ENCODE measurements at regions not wholly inside any gene's neighbourhood (a gene's known extent, or its start where the extent isn't known, plus 50 kb on each side); places are given as distances from the start of the nearest gene placed in this dataset.

GRCh38 chr1:98500324-98500723 is 161.2 kb upstream of the SNX7 start:
- no peak overlapping the region for H3K4me3 Mint-ChIP-seq
- H3K36me3 Mint-ChIP-seq (ENCODE audit: low read depth): no peaks in the 10 kb centered on the region
- H3K4me1 Mint-ChIP-seq (ENCODE audit: low read depth): no peaks in the 10 kb centered on the region
- no peak overlapping the region for H3K27ac Mint-ChIP-seq
- no peaks in the 10 kb centered on the region for H3K27me3 Mint-ChIP-seq
- peaks cover 6% of the 10 kb centered on the region for H3K9me3 Mint-ChIP-seq

- H3K9me3 Mint-ChIP-seq: no peaks in the 10 kb centered on the region
- H3K27me3 Mint-ChIP-seq: no peaks in the 10 kb centered on the region
- no peaks in the 10 kb centered on the region for H3K4me1 Mint-ChIP-seq (ENCODE audit: low read depth)
- no peaks in the 10 kb centered on the region for H3K36me3 Mint-ChIP-seq (ENCODE audit: low read depth)
- H3K4me3 Mint-ChIP-seq: no peak overlapping the region
- no peak overlapping the region for H3K27ac Mint-ChIP-seq
These were observed 162.9 kb upstream of the SNX7 start for GRCh38 chr1:98498651-98499050.

- Mint-ChIP-seq H3K9me3 (no peaks in the 10 kb centered on the region), H3K4me3 (no peak overlapping the region), H3K27ac (no peak overlapping the region), H3K36me3 (ENCODE audit: low read depth) (no peaks in the 10 kb centered on the region), H3K27me3 (no peaks in the 10 kb centered on the region), H3K4me1 (ENCODE audit: low read depth) (no peaks in the 10 kb centered on the region)
These were observed 164.0 kb upstream of the SNX7 start for GRCh38 chr1:98497497-98497896.

GRCh38 chr1:98496256-98496995 is 165.1 kb upstream of the SNX7 start:
- H3K27ac Mint-ChIP-seq: no peak overlapping the region
- no peaks in the 10 kb centered on the region for H3K36me3 Mint-ChIP-seq (ENCODE audit: low read depth)
- no peak overlapping the region for H3K4me3 Mint-ChIP-seq
- H3K27me3 Mint-ChIP-seq: peaks cover 4% of the 10 kb centered on the region
- H3K9me3 Mint-ChIP-seq: no peaks in the 10 kb centered on the region
- H3K4me1 Mint-ChIP-seq (ENCODE audit: low read depth): no peaks in the 10 kb centered on the region

GRCh38 chr1:98493469-98493868 is 168.1 kb upstream of the SNX7 start:
- H3K4me1 Mint-ChIP-seq (ENCODE audit: low read depth): no peaks in the 10 kb centered on the region
- no peak overlapping the region for H3K27ac Mint-ChIP-seq
- no peaks in the 10 kb centered on the region for H3K36me3 Mint-ChIP-seq (ENCODE audit: low read depth)
- peaks cover 4% of the 10 kb centered on the region for H3K27me3 Mint-ChIP-seq
- H3K4me3 Mint-ChIP-seq: no peak overlapping the region
- no peaks in the 10 kb centered on the region for H3K9me3 Mint-ChIP-seq

GRCh38 chr1:98490099-98490498 is 171.4 kb upstream of the SNX7 start:
- H3K9me3 Mint-ChIP-seq: no peaks in the 10 kb centered on the region
- no peaks in the 10 kb centered on the region for H3K36me3 Mint-ChIP-seq (ENCODE audit: low read depth)
- no peak overlapping the region for H3K27ac Mint-ChIP-seq
- H3K27me3 Mint-ChIP-seq: peaks cover 4% of the 10 kb centered on the region
- no peaks in the 10 kb centered on the region for H3K4me1 Mint-ChIP-seq (ENCODE audit: low read depth)
- H3K4me3 Mint-ChIP-seq: no peak overlapping the region

GRCh38 chr1:98487620-98488019 is 173.9 kb upstream of the SNX7 start:
- H3K36me3 Mint-ChIP-seq (ENCODE audit: low read depth): no peaks in the 10 kb centered on the region
- H3K27me3 Mint-ChIP-seq: peaks cover 4% of the 10 kb centered on the region
- H3K4me3 Mint-ChIP-seq: no peak overlapping the region
- no peaks in the 10 kb centered on the region for H3K9me3 Mint-ChIP-seq
- no peaks in the 10 kb centered on the region for H3K4me1 Mint-ChIP-seq (ENCODE audit: low read depth)
- no peak overlapping the region for H3K27ac Mint-ChIP-seq

GRCh38 chr1:98482611-98483010 is 178.9 kb upstream of the SNX7 start:
- no peak overlapping the region for H3K27ac Mint-ChIP-seq
- H3K4me1 Mint-ChIP-seq (ENCODE audit: low read depth): no peaks in the 10 kb centered on the region
- H3K36me3 Mint-ChIP-seq (ENCODE audit: low read depth): no peaks in the 10 kb centered on the region
- H3K9me3 Mint-ChIP-seq: no peaks in the 10 kb centered on the region
- no peak overlapping the region for H3K4me3 Mint-ChIP-seq
- no peaks in the 10 kb centered on the region for H3K27me3 Mint-ChIP-seq

- H3K4me1 Mint-ChIP-seq (ENCODE audit: low read depth): no peaks in the 10 kb centered on the region
- no peak overlapping the region for H3K4me3 Mint-ChIP-seq
- H3K27ac Mint-ChIP-seq: no peak overlapping the region
- H3K27me3 Mint-ChIP-seq: no peaks in the 10 kb centered on the region
- H3K9me3 Mint-ChIP-seq: no peaks in the 10 kb centered on the region
- H3K36me3 Mint-ChIP-seq (ENCODE audit: low read depth): no peaks in the 10 kb centered on the region
These were observed 181.2 kb upstream of the SNX7 start for GRCh38 chr1:98480271-98480670.

GRCh38 chr1:98478121-98478520 is 183.4 kb upstream of the SNX7 start:
- Mint-ChIP-seq H3K27me3 (no peaks in the 10 kb centered on the region), H3K4me1 (ENCODE audit: low read depth) (no peaks in the 10 kb centered on the region), H3K9me3 (no peaks in the 10 kb centered on the region), H3K4me3 (no peak overlapping the region), H3K27ac (no peak overlapping the region), H3K36me3 (ENCODE audit: low read depth) (no peaks in the 10 kb centered on the region)

- H3K36me3 Mint-ChIP-seq (ENCODE audit: low read depth): no peaks in the 10 kb centered on the region
These were observed 188.6 kb upstream of the SNX7 start for GRCh38 chr1:98472878-98473277.

GRCh38 chr1:98471633-98472032 is 189.9 kb upstream of the SNX7 start:
- H3K27me3 Mint-ChIP-seq: no peaks in the 10 kb centered on the region
- no peaks in the 10 kb centered on the region for H3K36me3 Mint-ChIP-seq (ENCODE audit: low read depth)
- no peak overlapping the region for H3K27ac Mint-ChIP-seq

More at GRCh38 chr1:98472878-98473277, 188.6 kb upstream of the SNX7 start:
- H3K9me3 Mint-ChIP-seq: no peaks in the 10 kb centered on the region
- no peaks in the 10 kb centered on the region for H3K27me3 Mint-ChIP-seq
- no peak overlapping the region for H3K27ac Mint-ChIP-seq
- no peaks in the 10 kb centered on the region for H3K4me1 Mint-ChIP-seq (ENCODE audit: low read depth)
- no peak overlapping the region for H3K4me3 Mint-ChIP-seq

GRCh38 chr1:98468111-98468717 is 193.3 kb upstream of the SNX7 start:
- Mint-ChIP-seq H3K4me1 (ENCODE audit: low read depth) (no peaks in the 10 kb centered on the region), H3K36me3 (ENCODE audit: low read depth) (no peaks in the 10 kb centered on the region), H3K9me3 (no peaks in the 10 kb centered on the region), H3K27ac (no peak overlapping the region), H3K27me3 (no peaks in the 10 kb centered on the region), H3K4me3 (no peak overlapping the region)

More at GRCh38 chr1:98471633-98472032, 189.9 kb upstream of the SNX7 start:
- Mint-ChIP-seq H3K4me3 (no peak overlapping the region), H3K4me1 (ENCODE audit: low read depth) (no peaks in the 10 kb centered on the region), H3K9me3 (no peaks in the 10 kb centered on the region)

GRCh38 chr1:98467586-98467985 is 193.9 kb upstream of the SNX7 start:
- no peak overlapping the region for H3K4me3 Mint-ChIP-seq
- no peaks in the 10 kb centered on the region for H3K27me3 Mint-ChIP-seq
- no peaks in the 10 kb centered on the region for H3K36me3 Mint-ChIP-seq (ENCODE audit: low read depth)
- H3K4me1 Mint-ChIP-seq (ENCODE audit: low read depth): no peaks in the 10 kb centered on the region
- no peak overlapping the region for H3K27ac Mint-ChIP-seq
- H3K9me3 Mint-ChIP-seq: no peaks in the 10 kb centered on the region

GRCh38 chr1:98467122-98467521 is 194.4 kb upstream of the SNX7 start:
- no peaks in the 10 kb centered on the region for H3K36me3 Mint-ChIP-seq (ENCODE audit: low read depth)
- H3K4me3 Mint-ChIP-seq: no peak overlapping the region
- H3K27me3 Mint-ChIP-seq: no peaks in the 10 kb centered on the region
- H3K27ac Mint-ChIP-seq: no peak overlapping the region
- H3K4me1 Mint-ChIP-seq (ENCODE audit: low read depth): no peaks in the 10 kb centered on the region
- no peaks in the 10 kb centered on the region for H3K9me3 Mint-ChIP-seq

GRCh38 chr1:98461873-98462385 is 199.6 kb upstream of the SNX7 start:
- H3K36me3 Mint-ChIP-seq (ENCODE audit: low read depth): no peaks in the 10 kb centered on the region
- H3K9me3 Mint-ChIP-seq: no peaks in the 10 kb centered on the region
- no peaks in the 10 kb centered on the region for H3K27me3 Mint-ChIP-seq
- no peaks in the 10 kb centered on the region for H3K4me1 Mint-ChIP-seq (ENCODE audit: low read depth)
- H3K27ac Mint-ChIP-seq: no peak overlapping the region
- H3K4me3 Mint-ChIP-seq: no peak overlapping the region
